ENCODE measurements at regions not wholly inside any gene's neighbourhood (a gene's known extent, or its start where the extent isn't known, plus 50 kb on each side); places are given as distances from the start of the nearest gene placed in this dataset.

DNA sequence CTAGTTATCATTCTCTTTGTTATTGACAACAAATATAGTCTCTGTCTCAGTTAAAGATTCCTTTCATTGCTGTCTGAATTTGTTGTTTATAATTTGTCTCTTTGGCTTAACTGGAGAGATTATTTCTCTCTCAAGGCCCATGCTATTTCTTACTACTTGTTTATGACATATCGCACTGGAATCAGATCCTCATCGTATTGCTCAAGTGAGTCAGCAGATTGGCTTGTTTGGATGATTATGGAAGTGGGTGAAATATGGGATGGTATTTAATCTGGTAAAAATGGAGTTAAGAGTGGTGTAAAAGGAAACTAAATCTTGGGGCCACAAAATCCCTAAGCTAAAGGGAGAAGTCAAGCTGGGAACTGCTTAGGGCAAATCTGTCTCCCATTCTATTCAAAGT, 613.1 kb downstream of the SI start:
- Histone ChIP-seq H3K9me3 (ENCODE audit: control insufficient read depth, low read length) (no peaks in the 10 kb centered on the region), H3K36me3 (ENCODE audit: control insufficient read depth in 1 of 2, insufficient read depth in 2 of 2, low read length in 1 of 2) (no peaks in the 10 kb centered on the region), H3K4me3 (ENCODE audit: low read length in 2 of 2) (no peak overlapping the region), H3K4me1 (ENCODE audit: control insufficient read depth in 1 of 2, insufficient read depth in 2 of 2, low read length in 2 of 2) (no peaks in the 10 kb centered on the region), H3K27me3 (ENCODE audit: control insufficient read depth in 1 of 2, insufficient read depth in 2 of 2, low read length in 1 of 2) (no peaks in the 10 kb centered on the region), H3K27ac (ENCODE audit: low read depth in 1 of 2, low read length in 2 of 2) (no peak overlapping the region)
- WGBS, 2 donors, result 74 to 86% methylated on average over 2 of the region's 2 CpGs
- intact Hi-C loops (cut with DNase I), result no loop called here
- ATAC-seq (ENCODE audit: low FRiP score) (no peak), DNase-seq (no peak)

DNA sequence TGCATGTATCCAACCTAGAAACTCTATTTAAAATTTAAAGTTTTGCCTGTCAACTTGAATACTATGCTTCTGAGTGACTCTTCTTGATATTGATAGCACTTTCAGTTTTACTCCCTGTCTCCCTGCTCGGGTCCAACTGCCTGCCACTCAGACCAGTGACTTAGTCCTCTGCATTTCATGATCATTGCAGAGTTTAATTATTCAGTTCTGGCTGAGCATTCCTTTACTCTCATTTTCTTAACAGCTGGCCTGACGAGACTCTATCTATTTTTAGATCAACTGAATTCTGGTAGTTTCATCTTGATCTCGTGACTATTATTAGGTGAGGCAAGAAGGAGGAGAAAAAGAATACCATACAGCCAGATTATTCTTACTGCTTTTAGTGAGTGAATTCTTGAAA, 617.4 kb downstream of the SI start:
- DNase-seq, result no peak
- H3K36me3 ChIP-seq (ENCODE audit: control insufficient read depth in 1 of 2, insufficient read depth in 2 of 2, low read length in 1 of 2), result no peaks in the 10 kb centered on the region
- 36 to 42% methylated on average over 3 of the region's 3 CpGs for WGBS, 2 donors
- no peak overlapping the region for H3K27ac ChIP-seq (ENCODE audit: low read depth in 1 of 2, low read length in 2 of 2)
- no peak for ATAC-seq (ENCODE audit: low FRiP score)
- no peaks in the 10 kb centered on the region for H3K4me1 ChIP-seq (ENCODE audit: control insufficient read depth in 1 of 2, insufficient read depth in 2 of 2, low read length in 2 of 2)
- H3K4me3 ChIP-seq (ENCODE audit: low read length in 2 of 2), result no peak overlapping the region
- no peaks in the 10 kb centered on the region for H3K27me3 ChIP-seq (ENCODE audit: control insufficient read depth in 1 of 2, insufficient read depth in 2 of 2, low read length in 1 of 2)
- intact Hi-C loops (cut with DNase I), result no loop called here
- H3K9me3 ChIP-seq (ENCODE audit: control insufficient read depth, low read length), result no peaks in the 10 kb centered on the region

DNA sequence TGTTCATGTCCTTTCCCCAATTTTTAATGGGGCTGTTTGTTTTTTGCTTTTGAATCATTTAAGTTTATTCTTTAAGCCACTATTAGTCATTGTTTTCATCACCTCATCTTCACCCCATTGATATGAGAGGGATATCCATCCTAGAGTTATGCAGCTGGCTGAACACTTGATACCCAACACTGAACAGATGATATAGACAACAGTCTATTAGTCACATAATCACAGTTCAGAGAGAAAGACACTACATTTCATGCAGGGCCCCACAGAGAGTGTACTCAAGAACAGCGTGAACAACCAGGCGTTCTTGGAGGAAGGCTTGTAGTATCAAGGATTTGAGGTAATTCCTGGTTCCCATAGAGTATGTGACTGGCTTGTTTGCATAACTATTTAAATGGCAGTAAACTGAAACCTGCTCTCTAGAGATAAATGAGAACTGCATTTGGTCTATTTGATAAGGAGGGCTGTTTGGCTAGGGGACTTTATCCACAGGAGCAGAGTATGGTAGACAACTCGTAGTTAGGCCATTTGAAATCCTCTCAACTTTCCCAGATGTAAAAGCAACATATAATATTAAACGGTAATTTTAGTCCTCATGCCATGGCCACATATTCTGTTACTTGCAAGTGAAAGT, 618.7 kb downstream of the SI start:
- intact Hi-C loops (cut with DNase I), result no loop called here
- no peaks in the 10 kb centered on the region for H3K9me3 ChIP-seq (ENCODE audit: control insufficient read depth, low read length)
- no peak overlapping the region for H3K4me3 ChIP-seq (ENCODE audit: low read length in 2 of 2)
- H3K36me3 ChIP-seq (ENCODE audit: control insufficient read depth in 1 of 2, insufficient read depth in 2 of 2, low read length in 1 of 2), result no peaks in the 10 kb centered on the region
- DNase-seq, result no peak
- no peaks in the 10 kb centered on the region for H3K27me3 ChIP-seq (ENCODE audit: control insufficient read depth in 1 of 2, insufficient read depth in 2 of 2, low read length in 1 of 2)
- no peaks in the 10 kb centered on the region for H3K4me1 ChIP-seq (ENCODE audit: control insufficient read depth in 1 of 2, insufficient read depth in 2 of 2, low read length in 2 of 2)
- no peak overlapping the region for H3K27ac ChIP-seq (ENCODE audit: low read depth in 1 of 2, low read length in 2 of 2)
- 88 to 89% methylated on average over 4 of the region's 4 CpGs for WGBS, 2 donors
- ATAC-seq (ENCODE audit: low FRiP score), result no peak

DNA sequence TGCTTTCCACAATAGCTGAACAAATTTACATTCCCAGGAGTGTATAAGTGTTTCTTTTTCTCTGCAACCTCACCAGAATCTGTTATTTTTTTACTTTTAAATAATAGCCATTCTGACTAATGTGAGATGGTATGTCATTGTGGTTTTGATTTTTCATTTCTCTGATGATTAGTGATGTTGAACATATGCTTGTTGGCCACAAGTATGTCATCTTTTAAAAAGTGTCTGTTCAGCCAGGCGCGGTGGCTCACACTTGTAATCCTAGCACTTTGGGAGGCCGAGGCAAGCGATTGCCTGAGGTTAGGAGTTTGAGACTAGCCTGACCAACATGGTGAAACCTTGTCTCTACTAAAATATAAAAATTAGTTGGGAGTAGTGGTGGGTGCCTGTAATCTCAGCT, 619.3 kb downstream of the SI start:
- intact Hi-C loops (cut with DNase I), result no loop called here
- Histone ChIP-seq H3K27ac (ENCODE audit: low read depth in 1 of 2, low read length in 2 of 2) (no peak overlapping the region), H3K4me3 (ENCODE audit: low read length in 2 of 2) (no peak overlapping the region), H3K9me3 (ENCODE audit: control insufficient read depth, low read length) (no peaks in the 10 kb centered on the region), H3K36me3 (ENCODE audit: control insufficient read depth in 1 of 2, insufficient read depth in 2 of 2, low read length in 1 of 2) (no peaks in the 10 kb centered on the region), H3K27me3 (ENCODE audit: control insufficient read depth in 1 of 2, insufficient read depth in 2 of 2, low read length in 1 of 2) (no peaks in the 10 kb centered on the region), H3K4me1 (ENCODE audit: control insufficient read depth in 1 of 2, insufficient read depth in 2 of 2, low read length in 2 of 2) (no peaks in the 10 kb centered on the region)
- WGBS, 2 donors, result 94 to 97% methylated on average over 4 of the region's 4 CpGs
- ATAC-seq (ENCODE audit: low FRiP score) (no peak), DNase-seq (no peak)

DNA sequence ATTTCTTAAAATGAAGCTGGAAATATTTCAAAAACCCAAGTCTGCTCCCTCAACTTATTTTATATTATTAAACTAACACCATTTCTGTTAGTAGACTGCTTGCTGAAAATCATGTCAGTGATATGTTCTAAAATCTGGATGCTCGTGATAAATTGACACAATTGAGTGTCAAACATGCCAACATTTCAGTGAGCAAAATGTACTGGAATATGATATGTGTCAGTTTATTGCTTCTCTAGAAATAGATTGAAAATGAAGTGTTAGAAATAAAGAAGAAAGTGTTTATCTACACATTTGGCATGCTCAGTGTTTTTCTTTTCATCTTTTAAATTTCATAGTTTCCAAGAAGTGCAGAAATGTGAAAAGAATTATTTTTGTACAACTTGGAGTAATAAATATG, 624.6 kb downstream of the SI start:
- Histone ChIP-seq H3K4me3 (ENCODE audit: low read length in 2 of 2) (no peak overlapping the region), H3K27me3 (ENCODE audit: control insufficient read depth in 1 of 2, insufficient read depth in 2 of 2, low read length in 1 of 2) (no peaks in the 10 kb centered on the region), H3K36me3 (ENCODE audit: control insufficient read depth in 1 of 2, insufficient read depth in 2 of 2, low read length in 1 of 2) (no peaks in the 10 kb centered on the region), H3K9me3 (ENCODE audit: control insufficient read depth, low read length) (no peaks in the 10 kb centered on the region), H3K27ac (ENCODE audit: low read depth in 1 of 2, low read length in 2 of 2) (no peak overlapping the region), H3K4me1 (ENCODE audit: control insufficient read depth in 1 of 2, insufficient read depth in 2 of 2, low read length in 2 of 2) (no peaks in the 10 kb centered on the region)
- 49 to 56% methylated on average over 1 of the region's 1 CpG for WGBS, 2 donors
- no peak for ATAC-seq (ENCODE audit: low FRiP score)
- intact Hi-C loops (cut with DNase I), result no loop called here
- no peak for DNase-seq

DNA sequence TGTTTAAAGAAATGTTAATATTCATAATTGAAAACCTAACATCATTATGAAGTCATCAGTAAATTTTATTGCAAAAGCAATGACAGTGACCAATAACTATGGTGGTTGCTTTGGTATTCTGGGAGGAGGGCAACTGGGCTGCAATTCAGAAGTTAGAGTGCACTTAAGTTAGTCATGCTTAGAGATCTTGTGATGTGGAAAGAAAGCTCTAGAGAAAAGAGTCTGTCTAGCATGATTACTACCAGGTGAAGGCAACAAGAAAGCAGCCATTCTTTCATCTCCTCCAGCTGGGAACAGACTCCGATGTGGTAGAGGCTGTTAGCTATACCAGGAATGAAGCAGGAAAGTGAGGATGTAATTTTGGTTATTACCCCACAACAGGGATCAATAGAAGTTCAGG, 625.6 kb downstream of the SI start:
- ATAC-seq (ENCODE audit: low FRiP score), result no peak
- WGBS, 2 donors, result 71 to 90% methylated on average over 1 of the region's 1 CpG
- H3K4me3 ChIP-seq (ENCODE audit: low read length in 2 of 2), result no peak overlapping the region
- H3K9me3 ChIP-seq (ENCODE audit: control insufficient read depth, low read length), result no peaks in the 10 kb centered on the region
- no peaks in the 10 kb centered on the region for H3K27me3 ChIP-seq (ENCODE audit: control insufficient read depth in 1 of 2, insufficient read depth in 2 of 2, low read length in 1 of 2)
- no peaks in the 10 kb centered on the region for H3K4me1 ChIP-seq (ENCODE audit: control insufficient read depth in 1 of 2, insufficient read depth in 2 of 2, low read length in 2 of 2)
- no peaks in the 10 kb centered on the region for H3K36me3 ChIP-seq (ENCODE audit: control insufficient read depth in 1 of 2, insufficient read depth in 2 of 2, low read length in 1 of 2)
- DNase-seq, result no peak
- intact Hi-C loops (cut with DNase I), result no loop called here
- H3K27ac ChIP-seq (ENCODE audit: low read depth in 1 of 2, low read length in 2 of 2), result no peak overlapping the region

DNA sequence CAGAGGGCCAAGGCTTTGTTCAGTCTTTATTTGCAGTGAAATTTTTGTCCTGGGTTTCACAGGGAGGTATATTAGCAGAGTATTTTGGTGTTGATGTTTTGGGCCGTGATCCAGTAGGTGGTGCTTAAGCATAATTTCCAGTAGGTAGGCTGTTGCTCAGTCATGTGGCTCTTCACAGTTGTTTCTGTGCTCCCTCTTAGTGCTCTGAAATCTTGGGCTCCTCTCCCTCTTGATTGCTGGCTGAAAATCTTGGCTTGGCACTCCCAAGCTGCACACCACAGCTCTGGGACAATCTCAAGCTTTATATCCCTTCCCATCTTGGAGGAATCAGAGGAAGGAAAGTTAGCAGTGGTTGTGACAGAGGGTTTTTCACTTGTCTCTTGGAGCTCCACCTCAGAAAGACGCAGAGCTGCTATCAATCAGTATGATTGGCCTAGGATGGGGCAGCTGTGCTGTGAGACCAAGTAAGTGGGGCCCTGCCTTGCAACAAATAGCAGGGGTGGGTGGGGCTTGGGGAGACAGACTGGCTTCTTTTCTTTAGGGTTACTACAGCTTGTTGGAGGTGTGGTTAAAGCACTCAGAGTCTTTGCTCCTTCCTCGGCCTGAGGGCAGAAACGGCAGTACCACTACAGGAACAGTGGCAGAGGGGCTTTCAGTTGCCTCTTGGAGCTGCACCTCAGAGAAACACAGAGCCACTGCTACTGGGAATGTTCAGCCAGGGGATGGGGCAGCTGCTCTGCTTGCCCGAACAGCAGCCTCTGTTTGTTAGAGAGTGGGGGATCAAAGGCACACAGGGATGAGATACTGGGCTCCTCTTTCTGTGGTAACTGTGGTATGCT, 627.0 kb downstream of the SI start:
- Histone ChIP-seq H3K27me3 (ENCODE audit: control insufficient read depth in 1 of 2, insufficient read depth in 2 of 2, low read length in 1 of 2) (no peaks in the 10 kb centered on the region), H3K27ac (ENCODE audit: low read depth in 1 of 2, low read length in 2 of 2) (no peak overlapping the region), H3K9me3 (ENCODE audit: control insufficient read depth, low read length) (no peaks in the 10 kb centered on the region), H3K4me1 (ENCODE audit: control insufficient read depth in 1 of 2, insufficient read depth in 2 of 2, low read length in 2 of 2) (no peaks in the 10 kb centered on the region), H3K4me3 (ENCODE audit: low read length in 2 of 2) (no peak overlapping the region), H3K36me3 (ENCODE audit: control insufficient read depth in 1 of 2, insufficient read depth in 2 of 2, low read length in 1 of 2) (no peaks in the 10 kb centered on the region)
- DNase-seq (peak in 1 of 2 donors; percentile 38), ATAC-seq (ENCODE audit: low FRiP score) (peak; percentile 76)
- intact Hi-C loops (cut with DNase I), result no loop called here
- 85 to 87% methylated on average over 5 of the region's 5 CpGs for WGBS, 2 donors

DNA sequence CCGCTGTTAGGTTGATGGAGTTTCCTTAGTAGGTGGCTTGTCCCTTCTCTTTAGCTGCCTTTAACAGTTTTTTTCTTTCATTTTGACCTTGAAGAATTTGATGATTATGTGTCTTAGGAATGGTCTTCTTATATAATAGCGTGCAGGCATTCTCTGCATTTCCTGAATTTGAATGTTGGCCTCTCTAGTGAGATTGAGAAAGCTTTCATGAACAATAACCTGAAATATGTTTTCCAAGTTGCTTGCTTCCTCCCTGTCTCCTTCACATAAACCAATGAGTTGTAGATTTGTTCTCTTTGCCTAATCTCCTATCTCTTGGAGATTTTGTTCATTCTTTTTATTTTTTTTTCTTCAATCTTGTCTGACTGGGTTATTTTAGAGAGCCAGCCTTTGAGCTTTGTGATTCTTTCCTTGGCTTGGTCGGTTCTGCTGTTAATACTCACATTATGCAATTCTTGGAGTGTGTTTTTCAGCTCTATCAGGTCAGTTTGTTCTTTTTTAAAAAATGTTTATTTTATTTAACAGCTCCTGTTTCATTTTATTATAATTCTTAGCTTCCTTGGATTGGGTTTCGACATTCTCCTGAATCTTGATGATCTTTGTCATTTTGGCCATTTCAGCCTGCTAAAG, 627.9 kb downstream of the SI start:
- Histone ChIP-seq H3K36me3 (ENCODE audit: control insufficient read depth in 1 of 2, insufficient read depth in 2 of 2, low read length in 1 of 2) (no peaks in the 10 kb centered on the region), H3K4me3 (ENCODE audit: low read length in 2 of 2) (no peak overlapping the region), H3K4me1 (ENCODE audit: control insufficient read depth in 1 of 2, insufficient read depth in 2 of 2, low read length in 2 of 2) (no peaks in the 10 kb centered on the region), H3K27me3 (ENCODE audit: control insufficient read depth in 1 of 2, insufficient read depth in 2 of 2, low read length in 1 of 2) (no peaks in the 10 kb centered on the region), H3K9me3 (ENCODE audit: control insufficient read depth, low read length) (no peaks in the 10 kb centered on the region), H3K27ac (ENCODE audit: low read depth in 1 of 2, low read length in 2 of 2) (no peak overlapping the region)
- DNase-seq, result no peak
- intact Hi-C loops (cut with DNase I), result no loop called here
- 51 to 54% methylated on average over 4 of the region's 4 CpGs for WGBS, 2 donors
- peak; percentile 52 for ATAC-seq (ENCODE audit: low FRiP score)

DNA sequence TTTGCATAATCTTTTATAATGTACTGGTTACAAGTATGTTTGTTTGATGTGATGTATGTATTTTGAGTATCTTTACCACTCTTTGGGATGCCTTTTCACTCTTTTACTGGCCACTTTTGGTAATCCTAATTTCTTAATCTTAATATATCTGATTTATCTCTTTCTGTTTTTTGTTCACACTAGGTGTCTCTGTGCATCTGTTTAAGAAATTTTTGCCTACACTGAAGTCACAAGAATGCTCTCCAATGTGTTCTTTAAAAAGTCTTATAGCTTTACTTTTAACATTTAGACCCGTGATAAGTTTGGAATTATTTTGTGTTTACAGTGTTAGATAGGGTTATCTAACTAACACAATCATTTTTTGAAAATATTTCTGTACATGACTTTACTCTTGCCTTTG, 659.1 kb downstream of the SI start:
- no peak overlapping the region for H3K4me3 ChIP-seq (ENCODE audit: low read length in 2 of 2)
- H3K4me1 ChIP-seq (ENCODE audit: control insufficient read depth in 1 of 2, insufficient read depth in 2 of 2, low read length in 2 of 2), result no peaks in the 10 kb centered on the region
- no peak overlapping the region for H3K27ac ChIP-seq (ENCODE audit: low read depth in 1 of 2, low read length in 2 of 2)
- intact Hi-C loops (cut with DNase I), result no loop called here
- no peak for DNase-seq
- no peaks in the 10 kb centered on the region for H3K36me3 ChIP-seq (ENCODE audit: control insufficient read depth in 1 of 2, insufficient read depth in 2 of 2, low read length in 1 of 2)
- H3K9me3 ChIP-seq (ENCODE audit: control insufficient read depth, low read length), result no peaks in the 10 kb centered on the region
- no peak for ATAC-seq (ENCODE audit: low FRiP score)
- 28 to 42% methylated on average over 1 of the region's 1 CpG for WGBS, 2 donors
- no peaks in the 10 kb centered on the region for H3K27me3 ChIP-seq (ENCODE audit: control insufficient read depth in 1 of 2, insufficient read depth in 2 of 2, low read length in 1 of 2)

Data from aorta (tissue), 5 donors.